ENCODE measurements at regions not wholly inside any gene's neighbourhood (a gene's known extent, or its start where the extent isn't known, plus 50 kb on each side); places are given as distances from the start of the nearest gene placed in this dataset.

- Histone ChIP-seq H3K9ac (ENCODE audit: low read length) (no peak overlapping the region), H3K36me3 (ENCODE audit: low read depth, low read length) (no peaks in the 10 kb centered on the region), H3K9me2 (replicated peaks; ENCODE audit: low read length) (no peaks in the 10 kb centered on the region), H3K4me3 (ENCODE audit: low read length) (no peak overlapping the region), H3K4me1 (ENCODE audit: insufficient read depth, low read length) (no peaks in the 10 kb centered on the region), H3K4me2 (ENCODE audit: low read length) (no peak overlapping the region), H3K9me3 (ENCODE audit: low read length) (no peaks in the 10 kb centered on the region), H3K27me3 (ENCODE audit: low read length) (peaks cover 6% of the 10 kb centered on the region), H3K27ac (ENCODE audit: low read length) (no peak overlapping the region), H3K79me2 (ENCODE audit: low read length) (no peaks in the 10 kb centered on the region), H3F3A (ENCODE audit: low read length, unreplicated experiment) (no peaks in the 10 kb centered on the region), H2AFZ (ENCODE audit: low read length) (no peak overlapping the region), H4K20me1 (ENCODE audit: low read length) (no peaks in the 10 kb centered on the region)
- TF ChIP-seq EZH2 (IDR thresholded peaks at IDR 0.05; ENCODE audit: low read length, unreplicated experiment) (no peak), EZH2phosphoT487 (IDR thresholded peaks at IDR 0.05; ENCODE audit: borderline replicate concordance, low read length) (no peak), CTCF (conservative IDR thresholded peaks at IDR 0.05; ENCODE audit: low read depth, low read length) (no peak)
- DNase-seq (no peak), ATAC-seq (no peak)
- intact Hi-C loops (cut with micrococcal nuclease): no loop called here
- POLR2A ChIA-PET (ENCODE audit: unreplicated experiment): no interaction called here
- CTCF ChIA-PET: no interaction called here
- no TSS peak for BruUV-seq (replicated peaks)
Observed at GRCh38 chr2:128439791-128440665, 121.4 kb upstream of the HS6ST1 start.

- Histone ChIP-seq H3K27ac (ENCODE audit: low read length) (no peak overlapping the region), H3K9ac (ENCODE audit: low read length) (no peak overlapping the region), H3K4me3 (ENCODE audit: low read length) (no peak overlapping the region), H3F3A (ENCODE audit: low read length, unreplicated experiment) (no peaks in the 10 kb centered on the region), H3K4me1 (ENCODE audit: insufficient read depth, low read length) (no peaks in the 10 kb centered on the region), H3K9me3 (ENCODE audit: low read length) (no peaks in the 10 kb centered on the region), H3K9me2 (replicated peaks; ENCODE audit: low read length) (no peaks in the 10 kb centered on the region), H3K79me2 (ENCODE audit: low read length) (no peaks in the 10 kb centered on the region), H4K20me1 (ENCODE audit: low read length) (no peaks in the 10 kb centered on the region), H3K4me2 (ENCODE audit: low read length) (no peak overlapping the region), H3K27me3 (ENCODE audit: low read length) (peaks cover 6% of the 10 kb centered on the region), H2AFZ (ENCODE audit: low read length) (no peak overlapping the region), H3K36me3 (ENCODE audit: low read depth, low read length) (no peaks in the 10 kb centered on the region)
- intact Hi-C loops (cut with micrococcal nuclease): no loop called here
- ChIA-PET CTCF (no interaction called here), POLR2A (ENCODE audit: unreplicated experiment) (no interaction called here)
- no peak for TF ChIP-seq EZH2phosphoT487 (IDR thresholded peaks at IDR 0.05; ENCODE audit: borderline replicate concordance, low read length)
- no peak for TF ChIP-seq EZH2 (IDR thresholded peaks at IDR 0.05; ENCODE audit: low read length, unreplicated experiment)
- TF ChIP-seq CTCF (conservative IDR thresholded peaks at IDR 0.05; ENCODE audit: low read depth, low read length): no peak
- no TSS peak for BruUV-seq (replicated peaks)
- no peak for ATAC-seq
- DNase-seq: no peak
Observed at GRCh38 chr2:128440666-128441340, 122.1 kb upstream of the HS6ST1 start.
